Amniotic stem cell (primary cell): ENCODE measurements at regions not wholly inside any gene's neighbourhood (a gene's known extent, or its start where the extent isn't known, plus 50 kb on each side); places are given as distances from the start of the nearest gene placed in this dataset.
"Not testable (repeated sequence)": the region's sequence is repeated elsewhere in the genome, so short reads cannot be mapped to it uniquely, and the experiment has no call there.

Experiments
- DNase-seq: peaks from one replicate; lab custom pipeline; 2025; lab: John Stamatoyannopoulos, UW

DNA sequence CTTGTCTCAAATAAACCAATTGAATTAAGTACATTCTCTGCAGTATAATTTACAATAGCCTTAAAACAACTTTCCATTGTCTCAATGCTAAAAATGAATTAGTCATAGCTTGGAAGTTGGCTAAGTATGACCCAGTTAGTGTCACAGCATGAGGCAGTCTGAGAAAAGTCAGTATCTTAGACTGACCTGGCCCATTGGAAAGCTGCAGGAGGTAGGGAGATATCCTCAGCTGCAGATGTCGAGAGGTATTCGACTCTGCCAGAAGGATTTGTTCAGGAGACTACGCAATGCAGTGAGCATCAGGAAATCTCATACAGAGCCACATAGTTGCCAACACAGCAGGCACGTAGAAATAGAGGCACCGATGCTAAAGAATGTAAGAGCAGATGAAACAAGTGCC, 350.9 kb upstream of the NRSN1 start:
- DNase-seq = no peak

DNA sequence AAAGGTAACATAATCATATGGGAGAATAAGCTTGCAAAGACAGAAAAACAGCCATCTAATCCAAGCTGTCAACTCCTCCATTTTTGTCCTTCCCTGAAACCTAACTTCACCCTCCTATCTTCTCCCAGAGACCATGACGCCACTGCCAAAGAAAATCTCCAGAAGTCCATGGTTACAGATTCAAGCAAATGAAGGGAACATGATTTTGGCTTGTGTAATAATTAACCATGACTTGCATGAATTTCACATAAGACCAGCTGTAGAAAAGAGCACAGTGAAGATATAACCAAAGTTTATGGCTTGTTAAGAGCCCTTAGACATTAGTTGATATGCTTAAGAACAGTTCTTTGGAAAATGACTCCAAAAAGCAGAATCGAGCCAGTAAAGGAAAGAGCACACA, 342.1 kb upstream of the NRSN1 start:
- DNase-seq = no peak

DNA sequence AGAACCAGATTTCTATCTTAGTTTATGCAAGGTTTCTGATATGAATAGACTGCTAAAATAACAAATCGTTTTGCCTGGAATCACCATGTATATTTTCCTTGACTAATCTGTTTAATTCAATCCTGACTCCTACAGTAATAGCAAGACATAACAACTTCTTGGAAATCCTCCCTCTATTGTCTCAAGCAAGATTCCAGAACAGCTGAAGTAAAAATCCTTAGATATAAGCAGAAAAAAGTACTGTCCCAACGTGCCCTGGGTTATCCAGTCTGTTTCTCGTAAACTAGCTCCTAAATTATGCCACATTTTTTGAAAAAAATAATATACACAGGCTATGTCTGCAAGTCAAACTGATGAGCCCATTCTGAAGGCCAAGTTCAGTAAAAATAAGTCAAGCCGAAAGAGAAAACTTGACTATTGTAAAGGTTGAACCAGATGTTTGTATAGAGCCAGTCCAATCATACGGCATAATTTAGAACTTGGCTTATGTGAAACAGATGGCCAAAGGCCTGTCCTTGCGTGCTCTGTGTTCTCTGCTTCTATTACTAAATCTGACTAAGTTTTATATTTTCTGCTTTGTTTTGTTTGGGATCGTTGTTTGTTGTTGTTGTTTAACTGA, 341.6 kb upstream of the NRSN1 start:
- DNase-seq = no peak

DNA sequence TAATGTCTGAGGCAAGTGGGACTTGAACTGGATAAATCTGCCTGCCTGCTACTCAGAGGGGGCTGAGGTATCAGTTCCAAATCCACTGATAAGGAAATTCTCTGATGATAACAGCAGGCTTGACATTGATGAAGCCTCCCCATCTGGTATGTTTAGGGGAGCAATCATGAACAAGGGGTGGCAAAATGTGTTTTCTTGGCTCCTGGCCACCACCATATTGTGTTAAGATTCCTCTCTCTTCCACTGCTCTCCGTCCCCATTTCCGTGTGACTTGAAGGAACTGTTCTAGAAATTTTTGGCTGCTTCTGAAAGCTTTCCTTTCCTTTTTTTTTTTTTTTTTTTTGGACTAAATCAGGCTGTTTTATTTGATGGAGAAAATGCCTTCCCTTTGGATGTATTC, 335.3 kb upstream of the NRSN1 start:
- no peak for DNase-seq

DNA sequence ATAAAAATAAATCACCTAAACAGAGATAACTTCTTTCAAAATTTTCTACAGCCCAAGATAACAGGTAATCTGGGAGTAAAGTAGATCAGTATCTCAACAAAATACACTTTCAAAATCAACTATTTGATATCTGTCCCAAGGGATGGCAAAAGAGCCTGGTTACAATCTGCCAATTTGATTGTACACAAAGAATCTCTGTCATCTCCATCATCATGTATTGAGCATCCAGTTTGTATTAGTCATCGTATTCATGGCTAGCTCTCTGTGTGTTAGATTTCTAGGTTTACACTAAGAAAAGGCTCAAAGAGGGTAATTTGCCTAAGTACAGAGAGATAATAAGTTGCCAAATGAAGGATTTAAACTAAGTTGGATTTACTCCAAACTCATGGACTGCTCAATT, 329.0 kb upstream of the NRSN1 start:
- no peak for DNase-seq

DNA sequence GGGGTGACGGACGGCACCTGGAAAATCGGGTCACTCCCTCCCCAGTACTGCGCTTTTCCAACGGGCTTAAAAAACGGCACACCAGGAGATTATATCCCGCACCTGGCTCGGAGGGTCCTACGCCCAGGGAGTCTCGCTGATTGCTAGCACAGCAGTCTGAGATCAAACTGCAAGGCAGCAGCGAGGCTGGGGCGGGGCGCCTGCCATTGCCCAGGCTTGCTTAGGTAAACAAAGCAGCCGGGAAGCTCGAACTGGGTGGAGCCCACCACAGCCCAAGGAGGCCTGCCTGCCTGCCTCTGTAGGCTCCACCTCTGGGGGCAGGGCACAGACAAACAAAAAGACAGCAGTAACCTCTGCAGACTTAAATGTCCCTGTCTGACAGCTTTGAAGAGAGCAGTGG, 321.7 kb upstream of the NRSN1 start:
- not testable (repeated sequence) for DNase-seq

DNA sequence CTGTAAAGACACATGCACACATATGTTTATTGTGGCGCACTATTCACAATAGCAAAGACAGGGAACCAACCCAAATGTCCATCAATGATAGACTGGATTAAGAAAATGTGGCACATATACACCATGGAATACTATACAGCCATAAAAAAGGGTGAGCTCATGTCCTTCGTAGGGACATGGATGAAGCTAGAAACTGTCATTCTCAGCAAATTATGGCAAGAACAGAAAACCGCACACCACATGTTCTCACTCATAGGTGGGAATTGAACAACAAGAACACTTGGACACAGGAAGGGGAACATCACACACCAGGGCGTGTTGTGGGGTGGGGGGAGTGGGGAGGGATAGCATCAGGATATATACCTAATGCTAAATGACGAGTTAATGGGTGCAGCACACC, 304.9 kb upstream of the NRSN1 start:
- DNase-seq = not testable (repeated sequence)

DNA sequence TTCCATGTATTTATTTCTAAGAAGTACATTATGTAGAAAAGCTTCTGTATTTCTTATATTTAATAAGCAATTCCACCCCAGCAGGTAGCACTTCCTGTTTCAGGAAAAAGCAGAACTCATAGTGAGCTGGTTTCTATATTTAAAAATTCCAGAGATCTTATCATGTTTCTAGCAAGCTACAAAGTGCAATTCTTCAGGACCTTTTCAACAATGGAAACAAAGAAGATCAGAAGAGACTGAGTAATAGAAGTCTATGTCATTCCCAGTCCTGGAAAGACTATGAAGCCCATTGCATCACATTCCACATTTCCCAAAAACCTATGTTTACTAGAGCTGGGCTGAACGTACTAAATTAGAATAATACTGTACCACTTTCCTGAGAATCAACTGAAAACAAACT, 302.6 kb upstream of the NRSN1 start:
- no peak for DNase-seq

DNA sequence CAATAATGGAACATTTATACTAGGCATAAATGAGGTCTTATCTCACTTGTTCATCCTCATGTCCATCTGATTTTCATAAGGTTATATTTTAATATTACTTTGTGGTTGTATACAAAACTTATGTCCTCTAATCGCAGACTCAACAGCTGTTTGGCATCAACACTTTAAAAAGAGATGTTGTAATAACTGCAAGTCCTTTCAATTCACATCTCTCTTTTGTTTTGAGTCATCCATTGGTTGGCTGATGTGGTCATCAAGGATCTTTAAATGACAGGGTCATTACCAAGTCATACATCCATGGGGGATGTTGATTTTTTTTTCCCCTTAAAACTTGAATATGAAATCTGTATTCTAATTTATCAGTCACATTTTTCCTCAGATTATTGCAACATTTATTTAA, 299.4 kb upstream of the NRSN1 start:
- DNase-seq = no peak

DNA sequence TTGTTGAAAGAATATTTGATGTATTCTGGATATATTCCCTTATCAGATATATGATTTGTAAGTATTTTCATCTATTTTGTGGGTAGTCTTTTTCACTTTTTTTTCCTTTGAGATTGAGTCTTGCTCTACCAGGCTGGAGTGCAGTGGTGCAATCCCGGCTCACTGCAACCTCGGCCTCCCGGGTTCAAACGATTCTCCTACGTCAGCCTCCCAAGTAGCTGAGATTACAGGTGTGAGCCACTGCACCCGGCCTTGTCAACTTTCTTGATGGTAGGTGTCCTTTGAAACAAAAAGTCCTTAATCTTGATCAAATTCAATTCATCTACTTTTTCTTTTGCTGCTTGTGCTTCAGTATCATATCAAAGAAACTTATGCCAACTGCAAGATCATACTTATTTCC, 297.2 kb upstream of the NRSN1 start:
- no peak for DNase-seq

DNA sequence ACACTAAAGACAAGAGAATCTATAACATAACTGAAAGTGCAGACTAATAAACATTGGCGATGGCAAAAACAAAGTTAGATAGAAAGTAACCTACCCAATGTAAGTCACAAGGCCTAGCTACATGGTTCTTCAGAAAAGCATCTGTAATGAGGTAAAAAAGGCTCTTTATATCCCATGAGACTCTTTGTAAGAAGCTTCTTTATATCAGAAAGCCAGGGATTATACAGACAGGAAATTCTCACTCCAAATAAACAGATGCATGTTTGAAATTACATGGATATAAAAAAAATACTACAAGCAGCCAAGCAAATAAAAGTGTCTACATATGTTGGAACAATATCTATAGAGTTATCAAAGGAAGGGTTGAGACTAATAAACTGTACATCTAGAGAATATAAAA, 284.9 kb upstream of the NRSN1 start:
- DNase-seq = no peak

DNA sequence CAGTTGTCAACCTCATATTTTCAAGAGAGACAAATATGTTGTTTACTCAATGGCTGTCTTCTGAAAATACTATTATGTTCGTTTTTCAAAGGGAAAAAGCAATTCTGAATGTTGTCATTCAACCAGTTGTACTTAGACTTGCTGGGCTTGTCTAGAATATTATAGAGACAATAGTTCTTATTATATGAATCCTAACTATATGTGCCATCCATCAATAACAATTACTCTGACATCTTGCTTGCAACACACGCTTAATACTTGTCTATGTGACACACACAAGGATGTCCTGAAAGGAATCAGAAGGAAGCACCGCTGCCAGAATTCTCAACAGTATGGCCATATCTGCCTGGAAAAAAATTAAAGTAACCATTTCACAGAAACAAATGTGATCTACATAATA, 283.3 kb upstream of the NRSN1 start:
- DNase-seq = no peak

DNA sequence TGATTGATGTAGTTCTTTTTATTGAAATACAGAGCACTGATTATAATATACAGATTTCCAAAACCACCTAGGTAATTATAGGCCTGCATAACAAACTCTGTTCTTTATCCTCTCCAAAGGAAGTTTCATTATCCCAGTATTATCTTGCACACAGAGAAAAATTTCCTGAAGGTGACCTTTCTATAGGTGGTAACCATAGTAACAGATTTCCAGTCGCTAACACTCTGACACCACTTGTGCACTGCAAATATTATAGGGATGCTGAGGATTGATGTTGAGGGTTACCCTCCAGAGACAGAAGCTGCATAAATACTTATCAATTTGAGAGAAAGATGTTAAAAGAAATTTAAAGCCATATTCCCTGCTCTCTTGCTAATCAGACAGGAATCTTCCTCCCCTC, 274.5 kb upstream of the NRSN1 start:
- DNase-seq = no peak

DNA sequence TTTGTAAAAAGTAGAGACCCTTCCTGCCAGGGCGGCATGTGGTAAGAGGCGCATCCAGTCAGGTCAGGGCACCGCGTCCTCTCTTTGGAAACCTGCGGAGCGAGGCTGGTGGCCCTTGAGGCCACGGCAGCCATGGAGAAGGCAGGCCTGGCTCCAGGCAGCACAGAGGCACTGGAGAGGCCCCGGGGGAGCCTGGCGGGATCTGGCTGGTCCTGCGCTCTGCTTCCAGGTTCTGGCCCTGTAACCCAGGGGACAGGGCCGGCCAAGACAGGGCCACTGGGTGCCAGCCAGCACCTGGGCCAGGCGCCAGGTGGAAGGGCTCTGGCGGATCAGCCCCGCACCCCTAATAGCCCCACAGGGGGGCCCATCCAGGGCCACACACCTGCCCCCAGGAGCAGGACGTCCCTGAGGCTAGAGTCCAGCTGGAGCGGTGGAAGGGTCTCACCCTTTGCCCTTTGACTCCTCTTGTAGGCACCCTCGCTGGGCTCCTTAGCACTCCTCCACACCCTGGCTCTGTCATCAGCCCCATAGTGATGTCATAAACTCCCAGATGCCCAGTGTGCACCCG, 272.4 kb upstream of the NRSN1 start:
- DNase-seq = not testable (repeated sequence)

DNA sequence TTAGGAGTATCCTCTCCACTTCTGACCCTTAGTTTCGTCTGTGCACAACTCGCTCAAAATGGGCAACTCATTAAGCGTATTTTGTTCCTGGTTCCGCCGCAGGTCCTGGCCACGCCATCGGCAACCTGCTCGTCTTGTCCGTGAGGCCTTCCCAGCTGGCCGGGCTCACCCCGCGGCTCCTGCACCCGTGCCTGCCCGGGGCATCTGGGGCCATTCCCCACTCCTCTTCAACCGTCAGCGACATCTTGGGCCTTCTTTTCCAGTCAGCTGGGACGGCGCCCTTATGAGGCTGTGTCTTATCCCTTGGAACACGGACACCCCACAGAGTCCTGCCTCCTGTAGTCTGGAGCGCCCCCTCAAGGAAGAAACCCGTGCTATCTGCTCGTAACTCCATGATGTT, 271.9 kb upstream of the NRSN1 start:
- DNase-seq = not testable (repeated sequence)

DNA sequence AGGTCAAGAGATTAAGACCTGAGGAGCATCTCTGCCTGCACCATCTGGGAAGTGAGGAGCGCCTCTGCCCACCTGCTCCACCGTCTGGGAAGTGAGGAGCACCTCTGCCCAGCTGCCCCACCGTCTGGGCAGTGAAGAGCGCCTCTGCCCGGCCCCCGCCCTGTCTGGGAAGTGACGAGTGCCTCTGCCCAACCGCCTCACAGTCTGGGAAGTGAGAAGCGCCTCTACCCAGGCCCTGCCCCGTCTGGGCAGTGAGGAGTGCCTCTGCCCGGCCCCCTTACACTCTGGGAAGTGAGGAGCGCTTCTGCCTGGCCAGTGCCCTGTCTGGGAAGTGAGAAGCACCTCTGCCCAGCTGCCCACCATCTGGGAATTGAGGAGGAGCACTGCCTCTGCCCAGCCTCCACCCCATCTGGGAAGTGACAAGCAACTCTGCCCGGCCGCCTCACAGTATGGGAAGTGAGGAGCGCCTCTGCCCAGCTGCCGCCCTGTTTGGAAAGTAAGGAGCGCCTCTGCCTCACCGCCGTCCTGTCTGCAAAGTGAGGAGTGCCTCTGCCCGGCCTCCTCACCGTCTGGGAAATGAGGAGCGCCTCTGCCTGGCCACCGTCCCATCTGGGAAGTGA, 270.4 kb upstream of the NRSN1 start:
- no peak for DNase-seq

DNA sequence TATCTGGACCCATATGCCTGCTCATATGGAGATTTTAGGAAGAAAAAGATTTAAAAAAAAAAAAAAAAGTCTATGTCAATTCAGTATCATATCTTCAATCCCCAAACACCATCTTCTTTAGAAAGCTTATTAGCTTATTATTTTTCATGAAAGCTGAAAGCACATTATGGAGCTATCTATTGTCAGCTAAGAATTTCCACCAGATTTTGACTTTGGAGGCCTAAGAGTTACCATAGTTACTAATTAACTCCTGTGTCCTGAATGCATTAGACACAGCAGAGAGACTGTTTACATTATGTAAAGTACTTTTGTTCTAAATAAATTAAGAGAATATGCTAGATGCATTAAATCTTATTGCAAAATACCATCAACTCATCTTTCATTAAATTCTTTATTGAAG, 255.5 kb upstream of the NRSN1 start:
- no peak for DNase-seq

DNA sequence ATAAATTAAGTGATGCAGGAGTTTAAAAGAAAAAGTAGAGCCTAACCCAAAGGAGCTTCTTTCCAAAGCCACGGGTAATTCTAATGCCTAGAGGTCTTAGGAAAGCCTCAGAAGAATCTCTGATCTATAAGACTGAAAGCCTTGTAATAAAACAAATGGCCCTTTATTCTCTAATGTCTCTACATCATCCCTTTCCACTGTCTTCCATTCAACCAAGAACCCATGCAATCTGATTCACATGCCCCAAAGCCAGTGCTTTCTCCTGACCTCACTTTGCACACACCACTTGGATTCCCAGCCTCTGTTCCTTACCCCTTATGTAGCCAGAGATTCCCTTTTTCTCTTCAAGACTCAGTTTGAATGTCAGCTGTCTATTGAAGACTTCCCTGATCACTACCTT, 252.9 kb upstream of the NRSN1 start:
- no peak for DNase-seq

DNA sequence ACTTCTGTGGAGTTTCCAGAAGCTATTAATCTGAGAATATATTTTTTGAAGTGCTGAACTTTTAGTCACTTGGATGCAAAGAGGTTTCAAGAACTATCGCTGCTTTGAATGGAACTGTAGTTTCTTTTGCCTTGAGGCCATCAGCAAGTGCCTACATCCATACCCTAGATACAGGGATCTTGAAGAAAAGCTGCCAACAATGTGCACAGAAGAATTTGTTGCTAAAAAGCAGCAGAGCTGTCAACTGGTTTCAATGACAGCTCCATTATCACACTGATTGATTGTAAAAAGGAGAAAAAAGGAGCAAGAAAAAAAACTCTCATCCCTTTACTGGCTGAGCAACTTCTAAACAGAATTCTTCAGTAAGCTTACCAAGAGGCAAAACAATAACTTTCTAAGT, 251.0 kb upstream of the NRSN1 start:
- DNase-seq = no peak

DNA sequence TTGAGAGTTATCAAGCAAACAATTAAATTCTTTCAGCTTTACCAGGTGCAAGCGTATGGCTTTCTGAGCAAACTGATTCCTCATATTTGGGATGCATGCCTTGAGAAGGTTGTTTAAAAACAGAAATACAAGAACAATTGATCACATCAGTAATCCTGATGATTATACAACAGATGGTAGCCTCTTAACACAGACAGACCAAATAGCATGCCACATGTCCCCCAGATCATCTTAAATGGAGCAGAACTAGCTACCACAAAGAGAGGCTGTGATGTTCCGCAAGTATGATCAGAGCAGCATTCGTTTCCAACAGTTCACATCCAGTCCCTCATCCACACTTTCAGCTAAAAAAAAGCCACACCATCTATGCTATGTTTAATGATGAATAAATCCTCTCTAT, 246.2 kb upstream of the NRSN1 start:
- no peak for DNase-seq

DNA sequence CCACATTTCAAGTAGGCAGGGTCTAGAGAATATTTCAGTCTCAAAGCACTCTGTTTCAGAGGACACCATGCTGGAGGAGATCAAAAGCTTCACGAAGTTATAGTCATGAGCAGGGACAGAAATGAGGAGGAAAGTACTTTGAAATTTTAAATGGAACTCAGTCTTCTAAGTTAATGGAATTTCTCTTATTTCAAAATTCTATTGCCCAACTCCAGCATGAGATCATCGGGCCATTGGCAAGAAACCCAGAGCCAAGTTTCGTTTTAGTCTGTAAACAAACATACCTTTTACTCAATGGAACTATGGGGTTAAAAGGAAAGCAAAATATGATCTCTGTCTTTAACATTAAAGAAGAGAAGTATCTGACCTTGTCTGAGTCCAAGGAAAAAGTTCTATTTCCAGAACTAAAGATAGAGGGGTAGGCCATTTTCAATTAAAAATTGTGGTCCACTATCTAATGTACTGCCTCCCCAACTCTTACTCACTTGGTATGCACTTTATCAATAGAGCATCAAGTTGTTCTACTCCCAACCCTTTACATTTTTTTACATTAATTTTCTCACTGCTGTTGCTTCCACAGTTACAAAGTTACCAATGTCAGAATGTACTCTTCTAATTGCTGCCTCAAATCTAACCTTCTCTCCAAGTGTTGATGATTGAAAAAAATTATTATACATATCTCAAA, 235.3 kb upstream of the NRSN1 start:
- peak; percentile 9 for DNase-seq

DNA sequence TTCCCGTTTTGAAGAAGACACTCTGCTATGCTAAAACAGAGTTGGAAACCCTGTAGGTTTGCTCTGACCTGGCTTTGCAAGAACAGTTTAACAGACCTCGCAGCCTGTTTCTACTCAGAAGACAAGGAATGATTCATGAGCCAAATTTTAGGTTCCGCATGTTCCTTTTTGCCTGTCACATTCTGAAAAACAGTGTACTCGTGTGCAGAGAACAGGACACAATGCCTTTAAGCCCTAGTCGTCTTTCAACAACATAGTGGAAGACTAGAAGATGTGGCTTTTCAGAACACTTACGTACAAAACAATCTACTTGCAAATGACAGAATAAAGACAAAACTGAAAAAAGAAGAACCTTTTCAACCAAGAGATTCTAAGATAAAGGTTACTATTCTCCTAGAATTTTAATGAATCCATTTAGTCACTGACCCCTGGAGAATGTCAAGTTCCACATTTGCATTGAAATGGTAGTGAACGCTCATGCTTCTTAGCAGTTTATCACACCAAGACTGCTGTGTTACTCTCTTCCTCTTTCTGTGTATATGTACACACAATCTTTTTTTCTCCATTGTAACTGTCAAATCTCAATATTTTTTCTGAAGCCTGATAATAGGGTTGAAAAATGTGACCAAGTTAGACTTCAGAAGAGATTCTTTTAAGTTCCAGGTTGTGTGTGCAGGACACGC, 220.7 kb upstream of the NRSN1 start:
- no peak for DNase-seq

DNA sequence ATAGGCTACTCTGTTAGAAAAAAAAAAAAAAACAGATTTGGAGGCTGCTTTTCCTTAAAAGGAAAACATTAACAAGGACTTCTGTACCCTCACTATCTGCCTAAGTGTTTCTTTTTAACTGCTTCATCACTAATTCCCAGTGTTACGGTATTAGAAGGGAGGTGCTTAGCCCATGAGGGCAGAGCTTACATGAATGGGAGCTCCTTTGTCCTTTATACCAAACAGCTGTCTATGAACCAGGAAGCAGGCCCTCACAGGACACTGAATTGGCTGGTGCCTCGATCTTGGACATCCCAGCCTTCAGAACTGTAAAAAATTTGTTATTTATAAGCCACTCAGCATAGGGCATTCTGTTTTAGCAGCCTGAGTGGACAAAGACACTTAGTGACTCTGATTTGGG, 215.6 kb upstream of the NRSN1 start:
- no peak for DNase-seq
